GM18870 (cell line): ENCODE measurements at regions not wholly inside any gene's neighbourhood (a gene's known extent, or its start where the extent isn't known, plus 50 kb on each side); places are given as distances from the start of the nearest gene placed in this dataset.

Experiments used
- ATAC-seq: cut with Tn5 transposase; IDR thresholded peaks from one replicate; pipeline ENCODE4 v1.9.1; 2021; ENCODE audit warnings: moderate library complexity; ENCODE audit not compliant: unreplicated experiment

GRCh38 chrX:149161435-149162088, 343.5 kb downstream of the IDS start:
- no peak for ATAC-seq

GRCh38 chrX:149157976-149158375, 347.1 kb downstream of the IDS start:
- ATAC-seq: no peak

- ATAC-seq: no peak
Measured at GRCh38 chrX:149152941-149153340, 352.2 kb downstream of the IDS start.

- no peak for ATAC-seq
Measured at GRCh38 chrX:149151805-149152757, 353.0 kb downstream of the IDS start.

- ATAC-seq: peak; percentile 72
Measured at GRCh38 chrX:149145845-149146285, 359.2 kb downstream of the IDS start.

GRCh38 chrX:149131774-149132173, 373.3 kb downstream of the IDS start:
- ATAC-seq: no peak

- ATAC-seq: peak; percentile 54
Measured at GRCh38 chrX:149129767-149130166, 375.3 kb downstream of the IDS start.

- no peak for ATAC-seq
Measured at GRCh38 chrX:149124526-149125108, 380.5 kb downstream of the IDS start.

- no peak for ATAC-seq
Measured at GRCh38 chrX:149121206-149121920, 383.7 kb downstream of the IDS start.

- ATAC-seq: no peak
Measured at GRCh38 chrX:149120459-149120858, 384.6 kb downstream of the IDS start.

- no peak for ATAC-seq
Measured at GRCh38 chrX:149114874-149115273, 390.2 kb downstream of the IDS start.

GRCh38 chrX:149114001-149114400, 391.1 kb downstream of the IDS start:
- no peak for ATAC-seq

GRCh38 chrX:149097786-149098185, 407.3 kb downstream of the IDS start:
- no peak for ATAC-seq

- ATAC-seq: no peak
Measured at GRCh38 chrX:149092179-149092578, 412.9 kb downstream of the IDS start.

GRCh38 chrX:149079805-149080406, 425.2 kb downstream of the IDS start:
- ATAC-seq: no peak

GRCh38 chrX:149074398-149074797, 430.7 kb downstream of the IDS start:
- peak; percentile 62 for ATAC-seq

GRCh38 chrX:149073479-149073878, 431.6 kb downstream of the IDS start:
- no peak for ATAC-seq

GRCh38 chrX:149069899-149070298, 435.2 kb downstream of the IDS start:
- no peak for ATAC-seq

GRCh38 chrX:149060921-149061320, 444.2 kb downstream of the IDS start:
- no peak for ATAC-seq
